SIG-M5 treated with dmso at 0.1 percent for 504 hours (cell line): ENCODE measurements at regions not wholly inside any gene's neighbourhood (a gene's known extent, or its start where the extent isn't known, plus 50 kb on each side); places are given as distances from the start of the nearest gene placed in this dataset.
A peak's percentile ranks its signal among the peaks of the same experiment; 100 is the strongest.
"Not testable (repeated sequence)": the region's sequence is repeated elsewhere in the genome, so short reads cannot be mapped to it uniquely, and the experiment has no call there.

Experiments
- DNase-seq: peaks from one replicate; lab custom pipeline; 2025; ENCODE audit not compliant: unreplicated experiment; lab: John Stamatoyannopoulos, UW

GRCh38 chr7:149569025-149569725, 71.6 kb upstream of the ZNF746 start:
- DNase-seq = no peak

GRCh38 chr7:149568218-149568617, 70.6 kb upstream of the ZNF746 start:
- DNase-seq = no peak

- DNase-seq = no peak
These were observed 68.5 kb upstream of the ZNF746 start for GRCh38 chr7:149566103-149566502.

- DNase-seq = no peak
These were observed 67.4 kb upstream of the ZNF746 start for GRCh38 chr7:149565096-149565382.

GRCh38 chr7:149564340-149565095, 66.9 kb upstream of the ZNF746 start:
- no peak for DNase-seq

- no peak for DNase-seq
These were observed 65.0 kb upstream of the ZNF746 start for GRCh38 chr7:149562602-149563001.

GRCh38 chr7:149561072-149561471, 63.5 kb upstream of the ZNF746 start:
- DNase-seq = no peak

GRCh38 chr7:149559711-149560110, 62.1 kb upstream of the ZNF746 start:
- DNase-seq = peak; percentile 39

- DNase-seq = no peak
These were observed 60.7 kb upstream of the ZNF746 start for GRCh38 chr7:149558149-149558861.

GRCh38 chr7:149556525-149556924, 58.9 kb upstream of the ZNF746 start:
- DNase-seq = not testable (repeated sequence)

GRCh38 chr7:149554821-149555220, 57.2 kb upstream of the ZNF746 start:
- DNase-seq = not testable (repeated sequence)

- DNase-seq = not testable (repeated sequence)
These were observed 56.4 kb upstream of the ZNF746 start for GRCh38 chr7:149553991-149554390.

GRCh38 chr7:149552799-149553198, 55.2 kb upstream of the ZNF746 start:
- DNase-seq = peak; percentile 63
